ENCODE measurements at regions not wholly inside any gene's neighbourhood (a gene's known extent, or its start where the extent isn't known, plus 50 kb on each side); places are given as distances from the start of the nearest gene placed in this dataset.
"Not testable (repeated sequence)": the region's sequence is repeated elsewhere in the genome, so short reads cannot be mapped to it uniquely, and the experiment has no call there.

GRCh38 chr2:111438161-111438560, 317.4 kb downstream of the BCL2L11 start:
- ATAC-seq, H3K4me3 Mint-ChIP-seq, H3K4me1 Mint-ChIP-seq, H3K36me3 Mint-ChIP-seq, H3K9me3 Mint-ChIP-seq, H3K27ac Mint-ChIP-seq, H3K27me3 Mint-ChIP-seq: not testable (repeated sequence)

- H3K4me3 Mint-ChIP-seq, H3K9me3 Mint-ChIP-seq, H3K4me1 Mint-ChIP-seq, H3K27me3 Mint-ChIP-seq, H3K27ac Mint-ChIP-seq, H3K36me3 Mint-ChIP-seq: not testable (repeated sequence)
- peak; percentile 66 for ATAC-seq
These were observed 318.5 kb downstream of the BCL2L11 start for GRCh38 chr2:111439237-111439636.

GRCh38 chr2:111441614-111442013, 320.9 kb downstream of the BCL2L11 start:
- H3K4me3 Mint-ChIP-seq, H3K9me3 Mint-ChIP-seq, H3K36me3 Mint-ChIP-seq, H3K27me3 Mint-ChIP-seq, H3K27ac Mint-ChIP-seq, H3K4me1 Mint-ChIP-seq, ATAC-seq: not testable (repeated sequence)

GRCh38 chr2:111442767-111443454, 322.2 kb downstream of the BCL2L11 start:
- not testable (repeated sequence) for H3K36me3 Mint-ChIP-seq, H3K4me1 Mint-ChIP-seq, H3K27ac Mint-ChIP-seq, H3K4me3 Mint-ChIP-seq, H3K9me3 Mint-ChIP-seq, H3K27me3 Mint-ChIP-seq
- ATAC-seq: peak; percentile 77

GRCh38 chr2:111444516-111444915, 323.8 kb downstream of the BCL2L11 start:
- not testable (repeated sequence) for H3K9me3 Mint-ChIP-seq, H3K4me3 Mint-ChIP-seq, H3K36me3 Mint-ChIP-seq, H3K4me1 Mint-ChIP-seq, ATAC-seq, H3K27ac Mint-ChIP-seq, H3K27me3 Mint-ChIP-seq

DNA sequence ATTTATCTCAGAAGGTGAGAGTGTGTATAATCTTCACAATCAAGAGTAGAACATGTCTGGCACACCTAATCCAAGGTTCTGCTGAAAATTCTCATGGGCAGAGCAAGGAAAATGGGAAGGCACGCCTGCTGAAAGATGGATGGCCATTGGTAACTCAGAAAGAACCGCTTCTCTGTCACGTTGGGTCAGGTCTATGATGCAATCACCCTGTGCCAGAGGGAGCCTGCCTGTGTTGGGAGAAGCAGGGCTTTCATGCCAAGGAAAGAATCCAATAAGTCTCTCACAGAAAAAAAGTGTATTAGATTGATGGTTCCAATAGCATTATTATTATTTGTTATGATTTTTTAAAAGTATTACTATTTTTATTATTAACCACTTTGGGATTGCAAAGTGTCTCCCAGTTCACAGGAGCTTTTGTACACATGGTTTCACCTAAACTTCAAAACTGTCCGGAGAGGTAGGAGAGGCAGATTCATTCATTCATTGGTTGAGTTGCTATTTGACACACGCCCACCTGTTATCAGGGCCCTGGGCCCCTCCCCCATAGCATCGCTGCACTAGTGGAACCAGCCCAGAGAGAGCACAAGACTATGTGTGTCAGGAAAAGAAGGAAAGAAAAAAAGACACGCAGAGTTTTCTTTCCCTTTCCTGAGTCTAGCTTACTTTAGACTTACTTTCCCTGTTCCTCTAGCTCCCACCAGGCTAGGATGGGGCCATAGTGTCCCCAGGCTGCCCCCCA, 324.6 kb downstream of the BCL2L11 start:
- not testable (repeated sequence) for H3K36me3 Mint-ChIP-seq, H3K9me3 Mint-ChIP-seq, H3K27me3 Mint-ChIP-seq, H3K4me1 Mint-ChIP-seq, H3K27ac Mint-ChIP-seq, H3K4me3 Mint-ChIP-seq
- peak; percentile 14 for ATAC-seq

DNA sequence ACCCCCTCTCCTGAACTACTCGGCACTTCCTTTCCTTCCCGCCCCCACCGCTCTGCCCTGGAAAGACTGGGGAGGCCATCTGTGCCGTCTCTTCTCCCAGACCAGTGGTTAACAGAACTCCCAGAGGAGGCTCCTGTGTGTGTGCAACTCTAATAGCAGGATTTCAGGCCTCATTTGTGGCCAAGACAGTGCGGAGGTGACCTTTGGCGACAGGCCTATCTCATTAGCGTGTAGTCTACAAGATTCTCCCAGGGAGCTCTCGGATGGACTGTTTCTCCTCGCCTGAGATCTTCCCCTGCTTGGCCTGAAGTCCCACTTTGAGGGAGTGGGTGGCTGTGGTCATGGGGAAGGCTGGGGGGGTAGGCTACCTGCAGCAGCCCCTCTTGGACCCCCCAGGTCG, 325.2 kb downstream of the BCL2L11 start:
- not testable (repeated sequence) for H3K27ac Mint-ChIP-seq, H3K4me3 Mint-ChIP-seq, H3K9me3 Mint-ChIP-seq, H3K4me1 Mint-ChIP-seq, H3K27me3 Mint-ChIP-seq, H3K36me3 Mint-ChIP-seq
- ATAC-seq: peak; percentile 55

- not testable (repeated sequence) for H3K4me1 Mint-ChIP-seq, H3K9me3 Mint-ChIP-seq, H3K36me3 Mint-ChIP-seq, H3K27ac Mint-ChIP-seq, H3K4me3 Mint-ChIP-seq, H3K27me3 Mint-ChIP-seq, ATAC-seq
These were observed 326.8 kb downstream of the BCL2L11 start for GRCh38 chr2:111447482-111447881.

DNA sequence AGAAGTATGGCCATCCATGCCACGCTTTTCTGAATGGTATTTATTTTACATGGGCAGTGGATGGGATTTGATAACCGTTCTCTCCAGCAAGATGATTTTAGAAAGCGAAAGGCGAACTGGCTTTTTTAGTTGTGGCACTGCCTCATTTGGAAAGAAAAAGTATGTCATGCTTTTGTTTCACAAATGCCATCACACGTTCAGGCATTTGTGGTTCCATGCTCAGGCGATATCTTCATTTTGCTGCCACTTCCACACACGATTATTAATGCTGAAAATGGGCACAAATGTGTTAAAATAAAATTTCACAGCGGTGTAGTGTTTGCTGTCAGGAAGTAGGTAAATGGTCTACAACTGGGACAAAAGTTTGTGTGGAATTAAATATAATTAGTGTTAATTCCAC, 328.1 kb downstream of the BCL2L11 start:
- not testable (repeated sequence) for H3K36me3 Mint-ChIP-seq, H3K27me3 Mint-ChIP-seq, H3K27ac Mint-ChIP-seq, H3K4me1 Mint-ChIP-seq, H3K9me3 Mint-ChIP-seq, H3K4me3 Mint-ChIP-seq, ATAC-seq

GRCh38 chr2:111450526-111450925, 329.8 kb downstream of the BCL2L11 start:
- not testable (repeated sequence) for H3K4me1 Mint-ChIP-seq, H3K27me3 Mint-ChIP-seq, H3K9me3 Mint-ChIP-seq, H3K4me3 Mint-ChIP-seq, ATAC-seq, H3K36me3 Mint-ChIP-seq, H3K27ac Mint-ChIP-seq

- H3K27ac Mint-ChIP-seq, H3K36me3 Mint-ChIP-seq, H3K27me3 Mint-ChIP-seq, H3K4me1 Mint-ChIP-seq, H3K9me3 Mint-ChIP-seq, H3K4me3 Mint-ChIP-seq: not testable (repeated sequence)
- peak; percentile 31 for ATAC-seq
These were observed 331.0 kb downstream of the BCL2L11 start for GRCh38 chr2:111451692-111452199.

- H3K27ac Mint-ChIP-seq, H3K9me3 Mint-ChIP-seq, H3K27me3 Mint-ChIP-seq, H3K4me3 Mint-ChIP-seq, H3K36me3 Mint-ChIP-seq, H3K4me1 Mint-ChIP-seq: not testable (repeated sequence)
- ATAC-seq: peak; percentile 90
These were observed 331.5 kb downstream of the BCL2L11 start for GRCh38 chr2:111452208-111452607.

DNA sequence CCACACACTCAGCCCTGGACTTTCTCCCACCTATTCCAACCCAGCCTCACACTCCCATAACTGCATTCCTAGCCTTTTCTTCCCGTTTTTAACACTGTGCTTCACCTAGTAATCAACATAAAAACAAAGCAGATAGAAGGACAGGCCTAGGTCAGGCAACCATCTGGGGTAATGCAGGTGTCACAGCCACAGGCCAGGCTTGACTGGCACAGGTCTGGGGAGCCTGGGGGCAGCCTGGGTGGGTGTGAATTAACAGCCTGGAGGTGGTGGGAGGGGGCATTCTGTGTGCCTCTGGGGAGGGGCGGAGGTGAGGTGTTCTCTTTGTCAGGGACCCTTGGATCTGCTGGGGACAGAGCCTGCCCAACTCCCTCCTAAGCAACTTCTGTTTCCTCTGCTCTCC, 332.6 kb downstream of the BCL2L11 start:
- not testable (repeated sequence) for H3K36me3 Mint-ChIP-seq, H3K27ac Mint-ChIP-seq, H3K9me3 Mint-ChIP-seq, H3K4me1 Mint-ChIP-seq, H3K4me3 Mint-ChIP-seq, H3K27me3 Mint-ChIP-seq
- ATAC-seq: peak; percentile 40

DNA sequence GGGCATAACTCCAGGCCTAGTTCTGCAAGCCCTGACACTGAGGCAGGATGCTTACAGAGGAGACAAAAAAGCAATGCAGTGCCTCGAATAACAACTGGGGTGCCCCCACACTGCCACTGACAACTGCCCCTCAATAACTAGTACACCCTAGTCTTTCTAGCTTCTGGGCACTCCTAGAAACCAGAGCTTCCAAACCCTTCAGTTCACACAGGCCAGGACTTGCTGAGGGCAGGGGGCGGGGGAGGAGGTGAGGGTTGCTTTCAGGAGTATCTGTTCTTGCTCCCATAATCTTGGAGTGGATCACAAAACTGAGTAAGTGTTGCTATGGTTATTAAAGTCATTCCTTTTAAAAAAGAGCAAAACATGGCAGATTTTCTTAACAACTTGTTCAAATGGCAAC, 333.1 kb downstream of the BCL2L11 start:
- H3K27ac Mint-ChIP-seq, H3K27me3 Mint-ChIP-seq, H3K9me3 Mint-ChIP-seq, ATAC-seq, H3K4me3 Mint-ChIP-seq, H3K4me1 Mint-ChIP-seq, H3K36me3 Mint-ChIP-seq: not testable (repeated sequence)

- not testable (repeated sequence) for H3K27ac Mint-ChIP-seq, H3K36me3 Mint-ChIP-seq, H3K9me3 Mint-ChIP-seq, H3K4me1 Mint-ChIP-seq, H3K27me3 Mint-ChIP-seq, H3K4me3 Mint-ChIP-seq
- peak; percentile 86 for ATAC-seq
These were observed 333.7 kb downstream of the BCL2L11 start for GRCh38 chr2:111454404-111454803.
